ENCODE measurements at regions not wholly inside any gene's neighbourhood (a gene's known extent, or its start where the extent isn't known, plus 50 kb on each side); places are given as distances from the start of the nearest gene placed in this dataset.

GRCh38 chr5:52523701-52524100, 264.0 kb upstream of the ITGA1 start:
- TF ChIP-seq POLR2A (IDR thresholded peaks at IDR 0.05): no peak
- TF ChIP-seq, protein P1, sequence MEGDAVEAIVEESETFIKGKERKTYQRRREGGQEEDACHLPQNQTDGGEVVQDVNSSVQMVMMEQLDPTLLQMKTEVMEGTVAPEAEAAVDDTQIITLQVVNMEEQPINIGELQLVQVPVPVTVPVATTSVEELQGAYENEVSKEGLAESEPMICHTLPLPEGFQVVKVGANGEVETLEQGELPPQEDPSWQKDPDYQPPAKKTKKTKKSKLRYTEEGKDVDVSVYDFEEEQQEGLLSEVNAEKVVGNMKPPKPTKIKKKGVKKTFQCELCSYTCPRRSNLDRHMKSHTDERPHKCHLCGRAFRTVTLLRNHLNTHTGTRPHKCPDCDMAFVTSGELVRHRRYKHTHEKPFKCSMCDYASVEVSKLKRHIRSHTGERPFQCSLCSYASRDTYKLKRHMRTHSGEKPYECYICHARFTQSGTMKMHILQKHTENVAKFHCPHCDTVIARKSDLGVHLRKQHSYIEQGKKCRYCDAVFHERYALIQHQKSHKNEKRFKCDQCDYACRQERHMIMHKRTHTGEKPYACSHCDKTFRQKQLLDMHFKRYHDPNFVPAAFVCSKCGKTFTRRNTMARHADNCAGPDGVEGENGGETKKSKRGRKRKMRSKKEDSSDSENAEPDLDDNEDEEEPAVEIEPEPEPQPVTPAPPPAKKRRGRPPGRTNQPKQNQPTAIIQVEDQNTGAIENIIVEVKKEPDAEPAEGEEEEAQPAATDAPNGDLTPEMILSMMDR (IDR thresholded peaks at IDR 0.05): no peak

Data from uterus (tissue), 2 donors.